ENCODE measurements at regions not wholly inside any gene's neighbourhood (a gene's known extent, or its start where the extent isn't known, plus 50 kb on each side); places are given as distances from the start of the nearest gene placed in this dataset.

GRCh38 chr11:128273736-128274135 is 313.6 kb downstream of the ETS1 start:
- no peaks in the 10 kb centered on the region for H3K27me3 ChIP-seq (ENCODE audit: control insufficient read depth in 2 of 2, insufficient read depth in 2 of 2, low read length in 2 of 2)
- Mint-ChIP-seq H3K27me3 (peaks cover 0 to 18% (median 0%) of the 10 kb centered on the region in 5 donors), H3K4me3 (no peak overlapping the region), H3K27ac (no peak overlapping the region), H3K4me1 (peaks cover 5 to 27% (median 22%) of the 10 kb centered on the region in 7 donors), H3K36me3 (peaks cover 0 to 10% (median 4%) of the 10 kb centered on the region in 5 donors), H3K9me3 (peaks cover 0 to 6% (median 0%) of the 10 kb centered on the region in 11 donors)
- peaks cover 0 to 5% of the 10 kb centered on the region in 2 donors for H3K4me1 ChIP-seq (ENCODE audit: control insufficient read depth in 2 of 2, insufficient read depth in 2 of 2, low read length in 2 of 2)
- no peaks in the 10 kb centered on the region for H3K9me3 ChIP-seq (ENCODE audit: control insufficient read depth in 2 of 3, low read length in 3 of 3)
- no peak for DNase-seq
- peak; percentile 40 for ATAC-seq
- no peak overlapping the region for H3K4me3 ChIP-seq (ENCODE audit: low read length)
- intact Hi-C loops (cut with micrococcal nuclease): no loop called here
- ChIA-PET CTCF (no interaction called here), POLR2A (interaction anchor here (0.6 to 1.0 kb wide), 2 partner anchors 9 to 79 kb away, joined by 3 read pairs; no protein-coding TSS in a partner anchor)
- H3K27ac ChIP-seq (ENCODE audit: low read depth, low read length): no peak overlapping the region
- no peaks in the 10 kb centered on the region for H3K36me3 ChIP-seq (ENCODE audit: control insufficient read depth in 2 of 3, insufficient read depth in 3 of 3, low read length in 3 of 3)

- peak overlapping the region in 5 of 10 donors; percentile 0 to 60 (median 30) for H3K4me3 Mint-ChIP-seq
- peaks cover 0 to 5% of the 10 kb centered on the region in 2 donors for H3K4me1 ChIP-seq (ENCODE audit: control insufficient read depth in 2 of 2, insufficient read depth in 2 of 2, low read length in 2 of 2)
- no peak overlapping the region for H3K27ac ChIP-seq (ENCODE audit: low read depth, low read length)
- peak overlapping the region in 7 of 9 donors; percentile 12 to 88 (median 62) for H3K27ac Mint-ChIP-seq
- peak in 4 of 9 donors; percentile 29 to 58 (median 46) for DNase-seq
- peak; percentile 79 for ATAC-seq
- peaks cover 0 to 4% (median 0%) of the 10 kb centered on the region in 11 donors for H3K9me3 Mint-ChIP-seq
- H3K4me3 ChIP-seq (ENCODE audit: low read length): no peak overlapping the region
- H3K27me3 Mint-ChIP-seq: peaks cover 0 to 14% (median 0%) of the 10 kb centered on the region in 5 donors
- CTCF ChIA-PET: interaction anchor here (1.5 kb wide), 1 partner anchor 8 kb away, joined by 3 read pairs; no protein-coding TSS in a partner anchor
- no peaks in the 10 kb centered on the region for H3K9me3 ChIP-seq (ENCODE audit: control insufficient read depth in 2 of 3, low read length in 3 of 3)
- POLR2A ChIA-PET: interaction anchor here (0.6 kb wide), 1 partner anchor 452 kb away, joined by 3 read pairs; no protein-coding TSS in a partner anchor
- peaks cover 0 to 9% (median 0%) of the 10 kb centered on the region in 5 donors for H3K36me3 Mint-ChIP-seq
- intact Hi-C loops (cut with micrococcal nuclease): no loop called here
- H3K36me3 ChIP-seq (ENCODE audit: control insufficient read depth in 2 of 3, insufficient read depth in 3 of 3, low read length in 3 of 3): no peaks in the 10 kb centered on the region
- no peaks in the 10 kb centered on the region for H3K27me3 ChIP-seq (ENCODE audit: control insufficient read depth in 2 of 2, insufficient read depth in 2 of 2, low read length in 2 of 2)
- peaks cover 5 to 27% (median 22%) of the 10 kb centered on the region in 7 donors for H3K4me1 Mint-ChIP-seq
Observed at GRCh38 chr11:128271401-128271800, 316.0 kb downstream of the ETS1 start.

- H3K27ac ChIP-seq (ENCODE audit: low read depth, low read length): no peak overlapping the region
- H3K36me3 Mint-ChIP-seq: peaks cover 0 to 6% (median 0%) of the 10 kb centered on the region in 5 donors
- H3K4me1 Mint-ChIP-seq: peaks cover 5 to 24% (median 22%) of the 10 kb centered on the region in 7 donors
- intact Hi-C loops (cut with micrococcal nuclease): no loop called here
- peaks cover 0 to 13% (median 0%) of the 10 kb centered on the region in 5 donors for H3K27me3 Mint-ChIP-seq
- H3K9me3 Mint-ChIP-seq: no peaks in the 10 kb centered on the region
- ATAC-seq (no peak), DNase-seq (no peak)
- H3K36me3 ChIP-seq (ENCODE audit: control insufficient read depth in 2 of 3, insufficient read depth in 3 of 3, low read length in 3 of 3): no peaks in the 10 kb centered on the region
- H3K4me3 ChIP-seq (ENCODE audit: low read length): no peak overlapping the region
- no peaks in the 10 kb centered on the region for H3K27me3 ChIP-seq (ENCODE audit: control insufficient read depth in 2 of 2, insufficient read depth in 2 of 2, low read length in 2 of 2)
- no peaks in the 10 kb centered on the region for H3K9me3 ChIP-seq (ENCODE audit: control insufficient read depth in 2 of 3, low read length in 3 of 3)
- no peak overlapping the region for H3K27ac Mint-ChIP-seq
- CTCF ChIA-PET: no interaction called here
- H3K4me1 ChIP-seq (ENCODE audit: control insufficient read depth in 2 of 2, insufficient read depth in 2 of 2, low read length in 2 of 2): peaks cover 0 to 5% of the 10 kb centered on the region in 2 donors
- POLR2A ChIA-PET: no interaction called here
- H3K4me3 Mint-ChIP-seq: no peak overlapping the region
Observed at GRCh38 chr11:128269466-128269865, 317.9 kb downstream of the ETS1 start.

GRCh38 chr11:128266893-128267292 is 320.5 kb downstream of the ETS1 start:
- peaks cover 0 to 24% (median 0%) of the 10 kb centered on the region in 5 donors for H3K27me3 Mint-ChIP-seq
- no peak for ATAC-seq
- no peak overlapping the region for H3K27ac Mint-ChIP-seq
- Histone ChIP-seq H3K9me3 (ENCODE audit: control insufficient read depth in 2 of 3, low read length in 3 of 3) (no peaks in the 10 kb centered on the region), H3K36me3 (ENCODE audit: control insufficient read depth in 2 of 3, insufficient read depth in 3 of 3, low read length in 3 of 3) (no peaks in the 10 kb centered on the region), H3K27ac (ENCODE audit: low read depth, low read length) (no peak overlapping the region), H3K4me3 (ENCODE audit: low read length) (no peak overlapping the region), H3K4me1 (ENCODE audit: control insufficient read depth in 2 of 2, insufficient read depth in 2 of 2, low read length in 2 of 2) (peaks cover 0 to 5% of the 10 kb centered on the region in 2 donors), H3K27me3 (ENCODE audit: control insufficient read depth in 2 of 2, insufficient read depth in 2 of 2, low read length in 2 of 2) (no peaks in the 10 kb centered on the region)
- intact Hi-C loops (cut with micrococcal nuclease): loop anchor here in 1 of 2 donors (2.0 kb wide), 1 partner anchor 14 kb away; no protein-coding TSS in a partner anchor
- H3K36me3 Mint-ChIP-seq: peaks cover 0 to 2% (median 0%) of the 10 kb centered on the region in 5 donors
- peaks cover 5 to 11% (median 9%) of the 10 kb centered on the region in 7 donors for H3K4me1 Mint-ChIP-seq
- ChIA-PET POLR2A (no interaction called here), CTCF (no interaction called here)
- DNase-seq: no peak
- H3K9me3 Mint-ChIP-seq: peaks cover 0 to 2% (median 0%) of the 10 kb centered on the region in 11 donors
- no peak overlapping the region for H3K4me3 Mint-ChIP-seq

GRCh38 chr11:128262463-128263345 is 324.7 kb downstream of the ETS1 start:
- H3K36me3 Mint-ChIP-seq: no peaks in the 10 kb centered on the region
- ChIA-PET CTCF (no interaction called here), POLR2A (no interaction called here)
- no peak overlapping the region for H3K27ac Mint-ChIP-seq
- H3K9me3 Mint-ChIP-seq: peaks cover 0 to 2% (median 0%) of the 10 kb centered on the region in 11 donors
- no peaks in the 10 kb centered on the region for H3K9me3 ChIP-seq (ENCODE audit: control insufficient read depth in 2 of 3, low read length in 3 of 3)
- H3K4me3 Mint-ChIP-seq: no peak overlapping the region
- H3K4me1 Mint-ChIP-seq: peaks cover 0 to 8% (median 0%) of the 10 kb centered on the region in 7 donors
- no peaks in the 10 kb centered on the region for H3K4me1 ChIP-seq (ENCODE audit: control insufficient read depth in 2 of 2, insufficient read depth in 2 of 2, low read length in 2 of 2)
- H3K4me3 ChIP-seq (ENCODE audit: low read length): no peak overlapping the region
- DNase-seq (no peak), ATAC-seq (no peak)
- intact Hi-C loops (cut with micrococcal nuclease): no loop called here
- H3K27me3 Mint-ChIP-seq: peaks cover 0 to 21% (median 0%) of the 10 kb centered on the region in 5 donors
- H3K27me3 ChIP-seq (ENCODE audit: control insufficient read depth in 2 of 2, insufficient read depth in 2 of 2, low read length in 2 of 2): no peaks in the 10 kb centered on the region
- H3K36me3 ChIP-seq (ENCODE audit: control insufficient read depth in 2 of 3, insufficient read depth in 3 of 3, low read length in 3 of 3): no peaks in the 10 kb centered on the region
- no peak overlapping the region for H3K27ac ChIP-seq (ENCODE audit: low read depth, low read length)

- POLR2A ChIA-PET: no interaction called here
Observed at GRCh38 chr11:128261011-128261421, 326.3 kb downstream of the ETS1 start.

More at GRCh38 chr11:128261011-128261421, 326.3 kb downstream of the ETS1 start:
- intact Hi-C loops (cut with micrococcal nuclease): no loop called here
- Mint-ChIP-seq H3K27me3 (peaks cover 0 to 13% (median 0%) of the 10 kb centered on the region in 5 donors), H3K4me3 (no peak overlapping the region), H3K27ac (no peak overlapping the region), H3K9me3 (peaks cover 0 to 2% (median 0%) of the 10 kb centered on the region in 11 donors), H3K4me1 (peaks cover 0 to 8% (median 0%) of the 10 kb centered on the region in 7 donors), H3K36me3 (no peaks in the 10 kb centered on the region)
- CTCF ChIA-PET: interaction anchor here (0.6 to 0.9 kb wide), 3 partner anchors 89 to 337 kb away, joined by 3 to 5 read pairs (median 3); no protein-coding TSS in a partner anchor
- H3K27ac ChIP-seq (ENCODE audit: low read depth, low read length): no peak overlapping the region
- ATAC-seq (no peak), DNase-seq (no peak)
- no peak overlapping the region for H3K4me3 ChIP-seq (ENCODE audit: low read length)
- H3K27me3 ChIP-seq (ENCODE audit: control insufficient read depth in 2 of 2, insufficient read depth in 2 of 2, low read length in 2 of 2): no peaks in the 10 kb centered on the region
- no peaks in the 10 kb centered on the region for H3K9me3 ChIP-seq (ENCODE audit: control insufficient read depth in 2 of 3, low read length in 3 of 3)
- H3K36me3 ChIP-seq (ENCODE audit: control insufficient read depth in 2 of 3, insufficient read depth in 3 of 3, low read length in 3 of 3): no peaks in the 10 kb centered on the region
- no peaks in the 10 kb centered on the region for H3K4me1 ChIP-seq (ENCODE audit: control insufficient read depth in 2 of 2, insufficient read depth in 2 of 2, low read length in 2 of 2)

Measured in naive thymus-derived CD4-positive, alpha-beta T cell (primary cell).